Mesendoderm (in vitro differentiated cells): ENCODE measurements at regions not wholly inside any gene's neighbourhood (a gene's known extent, or its start where the extent isn't known, plus 50 kb on each side); places are given as distances from the start of the nearest gene placed in this dataset.
A peak's percentile ranks its signal among the peaks of the same experiment; 100 is the strongest.

Experiments used
- DNase-seq: peaks from one replicate; pipeline ENCODE4 v3.0.0; 2013
- H2AK5ac ChIP-seq: 2 replicates; pipeline ENCODE4 v1.6.1; 2013; ENCODE audit warnings: low read length, inconsistent platforms
- H2BK120ac ChIP-seq: 2 replicates; pipeline ENCODE4 v1.6.1; 2013; ENCODE audit warnings: low read depth, mild to moderate bottlenecking, low read length, moderate library complexity, mixed read lengths
- H2BK15ac ChIP-seq: replicated peaks from 2 replicates; pipeline ENCODE4 v1.6.1; 2013; ENCODE audit warnings: low read depth, mild to moderate bottlenecking, moderate library complexity
- H2BK5ac ChIP-seq: 2 replicates; pipeline ENCODE4 v1.6.1; 2013; ENCODE audit warnings: low read length, inconsistent platforms
- H3K18ac ChIP-seq: 2 replicates; pipeline ENCODE4 v1.6.1; 2013; ENCODE audit warnings: mild to moderate bottlenecking, low read length, mixed read lengths
- H3K23ac ChIP-seq: one replicate; pipeline ENCODE4 v1.6.1; 2013; ENCODE audit warnings: low read length
- H3K27ac ChIP-seq: 2 replicates; pipeline ENCODE4 v1.5.1; 2013; ENCODE audit warnings: low read depth, mild to moderate bottlenecking, inconsistent platforms, low read length, moderate library complexity
- H3K27me3 ChIP-seq: 2 replicates; pipeline ENCODE4 v1.6.1; 2013; ENCODE audit warnings: low read length, control low read depth, mild to moderate bottlenecking, inconsistent platforms; ENCODE audit not compliant: insufficient read depth, poor library complexity
- H3K36me3 ChIP-seq: 2 replicates; pipeline ENCODE4 v1.6.1; 2013; ENCODE audit warnings: low read length, inconsistent platforms; ENCODE audit not compliant: control insufficient read depth, insufficient read depth
- H3K4ac ChIP-seq: one replicate; pipeline ENCODE4 v1.6.1; 2013; ENCODE audit warnings: low read depth, mild to moderate bottlenecking, low read length, moderate library complexity
- H3K4me1 ChIP-seq: 2 replicates; pipeline ENCODE4 v1.6.1; 2013; ENCODE audit warnings: low read depth, low read length, inconsistent platforms; ENCODE audit not compliant: control insufficient read depth
- H3K4me2 ChIP-seq: 2 replicates; pipeline ENCODE4 v1.6.1; 2013; ENCODE audit warnings: low read length
- H3K4me3 ChIP-seq: 2 replicates; pipeline ENCODE4 v1.5.1; 2013; ENCODE audit warnings: mild to moderate bottlenecking, low read length
- H3K56ac ChIP-seq: one replicate; pipeline ENCODE4 v1.6.1; 2013; ENCODE audit warnings: low read length
- H3K79me1 ChIP-seq: 2 replicates; pipeline ENCODE4 v1.6.1; 2013; ENCODE audit warnings: low read length, inconsistent platforms
- H3K79me2 ChIP-seq: 2 replicates; pipeline ENCODE4 v1.6.1; 2013; ENCODE audit warnings: mild to moderate bottlenecking, low read length; ENCODE audit not compliant: control insufficient read depth, insufficient read depth
- H3K9ac ChIP-seq: 2 replicates; pipeline ENCODE4 v1.6.1; 2013; ENCODE audit warnings: low read length, inconsistent platforms
- H4K5ac ChIP-seq: one replicate; pipeline ENCODE4 v1.6.1; 2013; ENCODE audit warnings: low read length
- H4K8ac ChIP-seq: one replicate; pipeline ENCODE4 v1.6.1; 2013; ENCODE audit warnings: low read depth, mild to moderate bottlenecking, control low read depth, low read length, moderate library complexity
- WGBS: extraction: QIAGEN DNeasy Blood & Tissue Kit; methylation state at CpG from one replicate; pipeline ENCODE4 v1.1.7; 2013; ENCODE audit warnings: low lambda C conversion rate, missing lambda C conversion rate; ENCODE audit not compliant: insufficient coverage; ENCODE audit errors: extremely low coverage; 5-methylcytosine and 5-hydroxymethylcytosine counted together

GRCh38 chr11:119907122-119907851 lies 178.3 kb upstream of the NECTIN1 start:
- H4K5ac ChIP-seq = no peak overlapping the region
- peak overlapping the region; percentile 4 for H3K18ac ChIP-seq
- no peak overlapping the region for H4K8ac ChIP-seq
- WGBS = no CpG with 5 or more reads among the region's 10 CpGs
- H3K23ac ChIP-seq = no peak overlapping the region
- H3K4me1 ChIP-seq = peaks cover 16% of the 10 kb centered on the region
- peak overlapping the region; percentile 23 for H3K27ac ChIP-seq
- H2BK120ac ChIP-seq = no peak overlapping the region
- peak; percentile 48 for DNase-seq
- no peak overlapping the region for H3K4me3 ChIP-seq
- no peak overlapping the region for H3K4ac ChIP-seq
- no peak overlapping the region for H2AK5ac ChIP-seq
- H3K79me2 ChIP-seq = no peaks in the 10 kb centered on the region
- no peak overlapping the region for H3K9ac ChIP-seq
- H3K79me1 ChIP-seq = no peaks in the 10 kb centered on the region
- no peak overlapping the region for H2BK5ac ChIP-seq
- H3K4me2 ChIP-seq = no peak overlapping the region
- H3K27me3 ChIP-seq = no peaks in the 10 kb centered on the region
- H3K56ac ChIP-seq = peak overlapping the region; percentile 30
- H3K36me3 ChIP-seq = no peaks in the 10 kb centered on the region
- no peak overlapping the region for H2BK15ac ChIP-seq

GRCh38 chr11:119906376-119906775 lies 177.4 kb upstream of the NECTIN1 start:
- H2AK5ac ChIP-seq = no peak overlapping the region
- H3K23ac ChIP-seq = no peak overlapping the region
- no peaks in the 10 kb centered on the region for H3K27me3 ChIP-seq
- H2BK5ac ChIP-seq = no peak overlapping the region
- H3K27ac ChIP-seq = no peak overlapping the region
- no peak overlapping the region for H3K56ac ChIP-seq
- no peak overlapping the region for H2BK15ac ChIP-seq
- no peak overlapping the region for H3K4ac ChIP-seq
- no peak overlapping the region for H3K9ac ChIP-seq
- H2BK120ac ChIP-seq = no peak overlapping the region
- no peak for DNase-seq
- no peaks in the 10 kb centered on the region for H3K79me1 ChIP-seq
- no peak overlapping the region for H3K4me2 ChIP-seq
- no peaks in the 10 kb centered on the region for H3K36me3 ChIP-seq
- no peak overlapping the region for H4K8ac ChIP-seq
- WGBS = no CpG with 5 or more reads among the region's 8 CpGs
- H3K4me3 ChIP-seq = no peak overlapping the region
- no peaks in the 10 kb centered on the region for H3K79me2 ChIP-seq
- H4K5ac ChIP-seq = no peak overlapping the region
- H3K4me1 ChIP-seq = peaks cover 16% of the 10 kb centered on the region
- H3K18ac ChIP-seq = no peak overlapping the region

- Histone ChIP-seq H4K8ac (no peak overlapping the region), H3K4me2 (no peak overlapping the region), H3K79me2 (no peaks in the 10 kb centered on the region), H2BK15ac (no peak overlapping the region), H2BK5ac (no peak overlapping the region), H4K5ac (no peak overlapping the region), H3K4ac (no peak overlapping the region), H3K23ac (no peak overlapping the region), H2AK5ac (no peak overlapping the region), H3K9ac (no peak overlapping the region), H3K27ac (no peak overlapping the region), H3K4me1 (peaks cover 16% of the 10 kb centered on the region), H3K27me3 (no peaks in the 10 kb centered on the region), H3K18ac (no peak overlapping the region), H3K4me3 (no peak overlapping the region), H2BK120ac (no peak overlapping the region), H3K79me1 (no peaks in the 10 kb centered on the region), H3K36me3 (no peaks in the 10 kb centered on the region), H3K56ac (no peak overlapping the region)
- no peak for DNase-seq
- WGBS = no CpG with 5 or more reads among the region's 4 CpGs
Measured at GRCh38 chr11:119905162-119905561, 176.2 kb upstream of the NECTIN1 start.

GRCh38 chr11:119904531-119905035 lies 175.6 kb upstream of the NECTIN1 start:
- DNase-seq = no peak
- Histone ChIP-seq H4K5ac (no peak overlapping the region), H3K27ac (no peak overlapping the region), H2BK5ac (no peak overlapping the region), H3K4me1 (peaks cover 16% of the 10 kb centered on the region), H3K4me3 (no peak overlapping the region), H3K4me2 (no peak overlapping the region), H3K27me3 (no peaks in the 10 kb centered on the region), H2BK15ac (no peak overlapping the region), H4K8ac (no peak overlapping the region), H3K18ac (no peak overlapping the region), H2BK120ac (no peak overlapping the region), H3K9ac (no peak overlapping the region), H3K23ac (no peak overlapping the region), H3K56ac (no peak overlapping the region), H3K79me2 (no peaks in the 10 kb centered on the region), H2AK5ac (no peak overlapping the region), H3K4ac (no peak overlapping the region), H3K36me3 (no peaks in the 10 kb centered on the region), H3K79me1 (no peaks in the 10 kb centered on the region)
- WGBS = no CpG with 5 or more reads among the region's 4 CpGs

GRCh38 chr11:119903821-119904220 lies 174.8 kb upstream of the NECTIN1 start:
- no peak overlapping the region for H3K4me2 ChIP-seq
- H3K56ac ChIP-seq = no peak overlapping the region
- WGBS = no CpG with 5 or more reads among the region's 8 CpGs
- no peak overlapping the region for H2BK120ac ChIP-seq
- DNase-seq = no peak
- no peak overlapping the region for H3K23ac ChIP-seq
- no peak overlapping the region for H3K9ac ChIP-seq
- H4K5ac ChIP-seq = no peak overlapping the region
- H3K79me2 ChIP-seq = no peaks in the 10 kb centered on the region
- no peak overlapping the region for H3K4me3 ChIP-seq
- H3K27me3 ChIP-seq = no peaks in the 10 kb centered on the region
- no peak overlapping the region for H2BK5ac ChIP-seq
- no peak overlapping the region for H2BK15ac ChIP-seq
- H3K4me1 ChIP-seq = peaks cover 16% of the 10 kb centered on the region
- H3K79me1 ChIP-seq = no peaks in the 10 kb centered on the region
- H4K8ac ChIP-seq = no peak overlapping the region
- H2AK5ac ChIP-seq = no peak overlapping the region
- no peak overlapping the region for H3K4ac ChIP-seq
- H3K36me3 ChIP-seq = no peaks in the 10 kb centered on the region
- H3K27ac ChIP-seq = no peak overlapping the region
- no peak overlapping the region for H3K18ac ChIP-seq

- no CpG with 5 or more reads among the region's 5 CpGs for WGBS
- H3K36me3 ChIP-seq = no peaks in the 10 kb centered on the region
- H4K5ac ChIP-seq = no peak overlapping the region
- no peaks in the 10 kb centered on the region for H3K27me3 ChIP-seq
- H2BK15ac ChIP-seq = no peak overlapping the region
- H3K23ac ChIP-seq = no peak overlapping the region
- H3K4me3 ChIP-seq = no peak overlapping the region
- no peak overlapping the region for H3K9ac ChIP-seq
- H2BK120ac ChIP-seq = no peak overlapping the region
- no peaks in the 10 kb centered on the region for H3K79me2 ChIP-seq
- H2AK5ac ChIP-seq = no peak overlapping the region
- H3K79me1 ChIP-seq = no peaks in the 10 kb centered on the region
- no peak overlapping the region for H3K4ac ChIP-seq
- H3K18ac ChIP-seq = no peak overlapping the region
- H3K4me2 ChIP-seq = no peak overlapping the region
- H3K27ac ChIP-seq = no peak overlapping the region
- no peak overlapping the region for H4K8ac ChIP-seq
- H2BK5ac ChIP-seq = no peak overlapping the region
- no peak overlapping the region for H3K56ac ChIP-seq
- no peak for DNase-seq
- H3K4me1 ChIP-seq = peaks cover 14% of the 10 kb centered on the region
Measured at GRCh38 chr11:119903389-119903788, 174.4 kb upstream of the NECTIN1 start.
